ENCODE measurements at regions not wholly inside any gene's neighbourhood (a gene's known extent, or its start where the extent isn't known, plus 50 kb on each side); places are given as distances from the start of the nearest gene placed in this dataset.

- Histone ChIP-seq H3K4me3 (ENCODE audit: low read depth, low read length) (no peak overlapping the region), H3K9ac (ENCODE audit: low read depth, low read length) (no peak overlapping the region), H3K27ac (ENCODE audit: low read depth, low read length) (no peak overlapping the region), H3K4me1 (ENCODE audit: control insufficient read depth, insufficient read depth, low read length) (no peaks in the 10 kb centered on the region; the same call in 1 of the 2 replicates), H3K36me3 (ENCODE audit: control insufficient read depth, insufficient read depth, low read length) (no peaks in the 10 kb centered on the region), H3K27me3 (ENCODE audit: control insufficient read depth, insufficient read depth, low read length) (no peaks in the 10 kb centered on the region), H3K9me3 (ENCODE audit: control insufficient read depth, insufficient read depth, low read length) (no peaks in the 10 kb centered on the region)
Observed at GRCh38 chr21:36207577-36208320, 51.1 kb downstream of the DOP1B start.

GRCh38 chr21:36208326-36209013 lies 51.8 kb downstream of the DOP1B start:
- no peaks in the 10 kb centered on the region for H3K27me3 ChIP-seq (ENCODE audit: control insufficient read depth, insufficient read depth, low read length)
- no peak overlapping the region for H3K27ac ChIP-seq (ENCODE audit: low read depth, low read length)
- no peaks in the 10 kb centered on the region; the same call in 1 of the 2 replicates for H3K4me1 ChIP-seq (ENCODE audit: control insufficient read depth, insufficient read depth, low read length)

GRCh38 chr21:36209626-36210171 lies 53.1 kb downstream of the DOP1B start:
- H3K27me3 ChIP-seq (ENCODE audit: control insufficient read depth, insufficient read depth, low read length): no peaks in the 10 kb centered on the region
- H3K4me3 ChIP-seq (ENCODE audit: low read depth, low read length): no peak overlapping the region
- H3K9ac ChIP-seq (ENCODE audit: low read depth, low read length): no peak overlapping the region
- no peaks in the 10 kb centered on the region; the same call in 1 of the 2 replicates for H3K4me1 ChIP-seq (ENCODE audit: control insufficient read depth, insufficient read depth, low read length)
- no peaks in the 10 kb centered on the region for H3K36me3 ChIP-seq (ENCODE audit: control insufficient read depth, insufficient read depth, low read length)
- peak overlapping the region; percentile 74 for H3K27ac ChIP-seq (ENCODE audit: low read depth, low read length)
- H3K9me3 ChIP-seq (ENCODE audit: control insufficient read depth, insufficient read depth, low read length): no peaks in the 10 kb centered on the region

More at GRCh38 chr21:36208326-36209013, 51.8 kb downstream of the DOP1B start:
- Histone ChIP-seq H3K9ac (ENCODE audit: low read depth, low read length) (no peak overlapping the region), H3K36me3 (ENCODE audit: control insufficient read depth, insufficient read depth, low read length) (no peaks in the 10 kb centered on the region), H3K4me3 (ENCODE audit: low read depth, low read length) (no peak overlapping the region), H3K9me3 (ENCODE audit: control insufficient read depth, insufficient read depth, low read length) (no peaks in the 10 kb centered on the region)

GRCh38 chr21:36210779-36211659 lies 54.4 kb downstream of the DOP1B start:
- no peaks in the 10 kb centered on the region for H3K27me3 ChIP-seq (ENCODE audit: control insufficient read depth, insufficient read depth, low read length)

GRCh38 chr21:36211660-36212512 lies 55.3 kb downstream of the DOP1B start:
- no peaks in the 10 kb centered on the region; the same call in 1 of the 2 replicates for H3K36me3 ChIP-seq (ENCODE audit: control insufficient read depth, insufficient read depth, low read length)

More at GRCh38 chr21:36210779-36211659, 54.4 kb downstream of the DOP1B start:
- Histone ChIP-seq H3K4me1 (ENCODE audit: control insufficient read depth, insufficient read depth, low read length) (no peaks in the 10 kb centered on the region; the same call in 1 of the 2 replicates), H3K27ac (ENCODE audit: low read depth, low read length) (no peak overlapping the region), H3K9ac (ENCODE audit: low read depth, low read length) (no peak overlapping the region), H3K4me3 (ENCODE audit: low read depth, low read length) (no peak overlapping the region), H3K36me3 (ENCODE audit: control insufficient read depth, insufficient read depth, low read length) (no peaks in the 10 kb centered on the region; the same call in 1 of the 2 replicates), H3K9me3 (ENCODE audit: control insufficient read depth, insufficient read depth, low read length) (no peaks in the 10 kb centered on the region)

GRCh38 chr21:36212513-36212780 lies 55.8 kb downstream of the DOP1B start:
- H3K4me3 ChIP-seq (ENCODE audit: low read depth, low read length): no peak overlapping the region
- H3K4me1 ChIP-seq (ENCODE audit: control insufficient read depth, insufficient read depth, low read length): no peaks in the 10 kb centered on the region; the same call in 1 of the 2 replicates
- no peaks in the 10 kb centered on the region for H3K27me3 ChIP-seq (ENCODE audit: control insufficient read depth, insufficient read depth, low read length)
- no peaks in the 10 kb centered on the region; the same call in 1 of the 2 replicates for H3K36me3 ChIP-seq (ENCODE audit: control insufficient read depth, insufficient read depth, low read length)
- H3K9me3 ChIP-seq (ENCODE audit: control insufficient read depth, insufficient read depth, low read length): no peaks in the 10 kb centered on the region
- no peak overlapping the region for H3K27ac ChIP-seq (ENCODE audit: low read depth, low read length)
- no peak overlapping the region for H3K9ac ChIP-seq (ENCODE audit: low read depth, low read length)

More at GRCh38 chr21:36211660-36212512, 55.3 kb downstream of the DOP1B start:
- no peaks in the 10 kb centered on the region for H3K9me3 ChIP-seq (ENCODE audit: control insufficient read depth, insufficient read depth, low read length)
- no peaks in the 10 kb centered on the region for H3K27me3 ChIP-seq (ENCODE audit: control insufficient read depth, insufficient read depth, low read length)
- no peak overlapping the region for H3K9ac ChIP-seq (ENCODE audit: low read depth, low read length)
- H3K27ac ChIP-seq (ENCODE audit: low read depth, low read length): no peak overlapping the region
- H3K4me3 ChIP-seq (ENCODE audit: low read depth, low read length): no peak overlapping the region
- no peaks in the 10 kb centered on the region; the same call in 1 of the 2 replicates for H3K4me1 ChIP-seq (ENCODE audit: control insufficient read depth, insufficient read depth, low read length)

GRCh38 chr21:36214561-36214960 lies 57.9 kb downstream of the DOP1B start:
- peaks cover 4% of the 10 kb centered on the region for H3K36me3 ChIP-seq (ENCODE audit: control insufficient read depth, insufficient read depth, low read length)
- H3K9ac ChIP-seq (ENCODE audit: low read depth, low read length): no peak overlapping the region

GRCh38 chr21:36217743-36218142 lies 61.1 kb downstream of the DOP1B start:
- Histone ChIP-seq H3K27ac (ENCODE audit: low read depth, low read length) (no peak overlapping the region), H3K9me3 (ENCODE audit: control insufficient read depth, insufficient read depth, low read length) (no peaks in the 10 kb centered on the region), H3K9ac (ENCODE audit: low read depth, low read length) (no peak overlapping the region), H3K36me3 (ENCODE audit: control insufficient read depth, insufficient read depth, low read length) (peaks cover 10% of the 10 kb centered on the region), H3K4me1 (ENCODE audit: control insufficient read depth, insufficient read depth, low read length) (no peaks in the 10 kb centered on the region), H3K27me3 (ENCODE audit: control insufficient read depth, insufficient read depth, low read length) (no peaks in the 10 kb centered on the region), H3K4me3 (ENCODE audit: low read depth, low read length) (no peak overlapping the region)

More at GRCh38 chr21:36214561-36214960, 57.9 kb downstream of the DOP1B start:
- no peak overlapping the region for H3K27ac ChIP-seq (ENCODE audit: low read depth, low read length)
- no peaks in the 10 kb centered on the region for H3K9me3 ChIP-seq (ENCODE audit: control insufficient read depth, insufficient read depth, low read length)
- H3K27me3 ChIP-seq (ENCODE audit: control insufficient read depth, insufficient read depth, low read length): no peaks in the 10 kb centered on the region
- no peaks in the 10 kb centered on the region; the same call in 1 of the 2 replicates for H3K4me1 ChIP-seq (ENCODE audit: control insufficient read depth, insufficient read depth, low read length)
- no peak overlapping the region for H3K4me3 ChIP-seq (ENCODE audit: low read depth, low read length)

- Histone ChIP-seq H3K4me1 (ENCODE audit: control insufficient read depth, insufficient read depth, low read length) (no peaks in the 10 kb centered on the region), H3K9me3 (ENCODE audit: control insufficient read depth, insufficient read depth, low read length) (no peaks in the 10 kb centered on the region), H3K36me3 (ENCODE audit: control insufficient read depth, insufficient read depth, low read length) (peaks cover 10% of the 10 kb centered on the region), H3K27ac (ENCODE audit: low read depth, low read length) (no peak overlapping the region), H3K4me3 (ENCODE audit: low read depth, low read length) (no peak overlapping the region), H3K9ac (ENCODE audit: low read depth, low read length) (no peak overlapping the region), H3K27me3 (ENCODE audit: control insufficient read depth, insufficient read depth, low read length) (no peaks in the 10 kb centered on the region)
Observed at GRCh38 chr21:36218691-36219090, 62.1 kb downstream of the DOP1B start.

- Histone ChIP-seq H3K27ac (ENCODE audit: low read depth, low read length) (no peak overlapping the region), H3K4me1 (ENCODE audit: control insufficient read depth, insufficient read depth, low read length) (no peaks in the 10 kb centered on the region), H3K27me3 (ENCODE audit: control insufficient read depth, insufficient read depth, low read length) (no peaks in the 10 kb centered on the region), H3K36me3 (ENCODE audit: control insufficient read depth, insufficient read depth, low read length) (peaks cover 18% of the 10 kb centered on the region), H3K9ac (ENCODE audit: low read depth, low read length) (no peak overlapping the region), H3K9me3 (ENCODE audit: control insufficient read depth, insufficient read depth, low read length) (no peaks in the 10 kb centered on the region), H3K4me3 (ENCODE audit: low read depth, low read length) (no peak overlapping the region)
Observed at GRCh38 chr21:36223451-36223850, 66.8 kb downstream of the DOP1B start.
